Tibial nerve (tissue), 4 donors: ENCODE measurements at regions not wholly inside any gene's neighbourhood (a gene's known extent, or its start where the extent isn't known, plus 50 kb on each side); places are given as distances from the start of the nearest gene placed in this dataset.
"Not testable (repeated sequence)": the region's sequence is repeated elsewhere in the genome, so short reads cannot be mapped to it uniquely, and the experiment has no call there.

Experiments
- DNase-seq, 2 donors: peaks; one replicate each; pipeline ENCODE4 v3.0.0-alpha.2; 2019; ENCODE audit warnings: low spot score in 2 of 2
- H3K27ac ChIP-seq, 4 donors: fragments of 200-600 bp; sonication (generic) in 3 of 4; one replicate each; pipeline ENCODE4 v1.5.1; 2017 to 2019; ENCODE audit warnings: mild to moderate bottlenecking in 1 of 4
- H3K27me3 ChIP-seq, 2 donors: fragments of 200-600 bp; sonication (generic) in 1 of 2; one replicate each; pipeline versions ENCODE4 v1.5.1 to v1.6.0; 2017 to 2019
- H3K36me3 ChIP-seq, 3 donors: fragments of 200-600 bp; sonication (generic); one replicate each; pipeline ENCODE4 v1.5.1; 2018 to 2019
- H3K4me1 ChIP-seq, 4 donors: fragments of 200-600 bp; sonication (generic) in 3 of 4; one replicate each; pipeline ENCODE4 v1.5.1; 2017 to 2019
- H3K4me3 ChIP-seq, 4 donors: fragments of 200-600 bp; sonication (generic) in 3 of 4; one replicate each; pipeline ENCODE4 v1.5.1; 2017 to 2019; ENCODE audit warnings: mild to moderate bottlenecking in 1 of 4, moderate library complexity in 1 of 4
- H3K9me3 ChIP-seq, 4 donors: fragments of 200-600 bp; sonication (generic) in 3 of 4; one replicate each; pipeline ENCODE4 v1.5.1; 2017 to 2019
- CTCF ChIP-seq, 5 experiments: fragments of 200-600 bp in 3 of 5; fragments of 450-650 bp in 2 of 5; sonication (generic) in 3 of 5; IDR thresholded peaks; one replicate each; pipeline ENCODE4 v1.5.1; 2016 to 2019; ENCODE audit warnings: antibody characterized with exemption in 5 of 5, mild to moderate bottlenecking in 3 of 5, moderate library complexity in 2 of 5
- EP300 ChIP-seq, 2 donors: sonication (generic); formaldehyde crosslinking; IDR thresholded peaks; one replicate each; pipeline ENCODE4 v1.6.1; 2017; ENCODE audit warnings: antibody characterized with exemption in 2 of 2, mild to moderate bottlenecking in 1 of 2
- POLR2A ChIP-seq, 2 donors: fragments of 450-650 bp; IDR thresholded peaks; one replicate each; pipeline ENCODE4 v1.6.1; 2017; ENCODE audit warnings: antibody characterized with exemption in 2 of 2, mild to moderate bottlenecking in 2 of 2, moderate library complexity in 2 of 2
- WGBS, 2 donors: methylation state at CpG; one replicate each; pipeline ENCODE4 v1.1.5; 2018; 5-methylcytosine and 5-hydroxymethylcytosine counted together

GRCh38 chr17:83203472-83204221, 124.2 kb downstream of the METRNL start:
- DNase-seq = peak; percentile 14 to 34
- Histone ChIP-seq H3K4me3 (no peak overlapping the region), H3K9me3 (no peaks in the 10 kb centered on the region), H3K27me3 (no peaks in the 10 kb centered on the region), H3K36me3 (no peaks in the 10 kb centered on the region), H3K27ac (peak overlapping the region; percentile 67 to 98 (median 82)), H3K4me1 (peaks cover 0 to 47% (median 35%) of the 10 kb centered on the region in 4 donors)
- WGBS, 2 donors = 69 to 80% methylated on average over 18 to 20 of the region's 20 CpGs
- TF ChIP-seq EP300 (IDR thresholded peaks at IDR 0.05) (no peak), POLR2A (IDR thresholded peaks at IDR 0.05) (no peak), CTCF (IDR thresholded peaks at IDR 0.05) (no peak)

GRCh38 chr17:83204230-83204725, 124.9 kb downstream of the METRNL start:
- Histone ChIP-seq H3K4me1 (peaks cover 0 to 47% (median 33%) of the 10 kb centered on the region in 4 donors), H3K4me3 (no peak overlapping the region), H3K27me3 (no peaks in the 10 kb centered on the region), H3K27ac (peak overlapping the region; percentile 67 to 98 (median 82)), H3K9me3 (no peaks in the 10 kb centered on the region), H3K36me3 (no peaks in the 10 kb centered on the region)
- peak; percentile 7 to 29 for DNase-seq
- WGBS, 2 donors = 91 to 92% methylated on average over 8 to 9 of the region's 9 CpGs
- no peak for TF ChIP-seq POLR2A (IDR thresholded peaks at IDR 0.05)
- TF ChIP-seq CTCF (IDR thresholded peaks at IDR 0.05) = no peak
- TF ChIP-seq EP300 (IDR thresholded peaks at IDR 0.05) = no peak

GRCh38 chr17:83204736-83205386, 125.5 kb downstream of the METRNL start:
- 80 to 93% methylated on average over 3 to 27 of the region's 33 CpGs for WGBS, 2 donors
- Histone ChIP-seq H3K27ac (peak overlapping the region; percentile 67 to 98 (median 82)), H3K4me1 (peaks cover 0 to 47% (median 31%) of the 10 kb centered on the region in 4 donors)
- not testable (repeated sequence) for H3K4me3 ChIP-seq, H3K9me3 ChIP-seq, H3K36me3 ChIP-seq, H3K27me3 ChIP-seq
- DNase-seq = peak; percentile 5 to 10

- 33 to 40% methylated on average over 1 to 10 of the region's 50 CpGs for WGBS, 2 donors
- H3K4me3 ChIP-seq, H3K9me3 ChIP-seq, H3K27me3 ChIP-seq, H3K36me3 ChIP-seq: not testable (repeated sequence)
- peaks cover 0 to 42% (median 25%) of the 10 kb centered on the region in 4 donors for H3K4me1 ChIP-seq
- H3K27ac ChIP-seq = peak overlapping the region in 2 of 4 donors; percentile 90 to 98
- TF ChIP-seq CTCF (IDR thresholded peaks at IDR 0.05) = peak; percentile 60 to 96 (median 84)
- TF ChIP-seq EP300 (IDR thresholded peaks at IDR 0.05) = peak in 1 of 2 donors; percentile 18
- peak; percentile 37 to 53 for DNase-seq
Measured at GRCh38 chr17:83205387-83206035, 126.1 kb downstream of the METRNL start.

GRCh38 chr17:83206036-83206394, 126.6 kb downstream of the METRNL start:
- not testable (repeated sequence) for H3K36me3 ChIP-seq, DNase-seq, H3K27me3 ChIP-seq, H3K9me3 ChIP-seq, H3K4me3 ChIP-seq, H3K27ac ChIP-seq
- peak in 1 of 5 experiments; percentile 7 for TF ChIP-seq CTCF (IDR thresholded peaks at IDR 0.05)
- peaks cover 0 to 37% (median 20%) of the 10 kb centered on the region in 4 donors for H3K4me1 ChIP-seq
- WGBS, 2 donors = 89 to 92% methylated on average over 3 of the region's 3 CpGs

GRCh38 chr17:83206819-83207588, 127.6 kb downstream of the METRNL start:
- DNase-seq = peak in 1 of 2 donors; percentile 10
- not testable (repeated sequence) for H3K27me3 ChIP-seq, H3K36me3 ChIP-seq, H3K9me3 ChIP-seq, H3K4me3 ChIP-seq, H3K27ac ChIP-seq
- peaks cover 0 to 27% (median 15%) of the 10 kb centered on the region in 4 donors for H3K4me1 ChIP-seq
- WGBS, 2 donors = 56 to 66% methylated on average over 3 to 4 of the region's 15 CpGs

GRCh38 chr17:83247001-83247400, 167.6 kb downstream of the METRNL start:
- not testable (repeated sequence) for H3K27ac ChIP-seq
- WGBS, 2 donors = no CpG with 5 or more reads among the region's 1 CpG

More at GRCh38 chr17:83247001-83247400, 167.6 kb downstream of the METRNL start:
- H3K4me1 ChIP-seq, H3K36me3 ChIP-seq, H3K4me3 ChIP-seq, H3K27me3 ChIP-seq, H3K9me3 ChIP-seq: not testable (repeated sequence)
- peak in 1 of 2 donors; percentile 4 for DNase-seq
